HAP-1 (cell line): ENCODE measurements at regions not wholly inside any gene's neighbourhood (a gene's known extent, or its start where the extent isn't known, plus 50 kb on each side); places are given as distances from the start of the nearest gene placed in this dataset.
"Not testable (repeated sequence)": the region's sequence is repeated elsewhere in the genome, so short reads cannot be mapped to it uniquely, and the experiment has no call there.

Experiments used
- DNase-seq, 2 experiments: peaks; one replicate each; pipeline ENCODE4 v3.0.0-alpha.2; 2016 to 2020; ENCODE audit warnings: low spot score in 2 of 2
- H3K27me3 ChIP-seq: fragments of 250-450 bp; sonication (Bioruptor Pico); 2 replicates; pipeline ENCODE4 v1.5.1; 2020; ENCODE audit warnings: low read depth, mild to moderate bottlenecking, moderate library complexity
- H3K36me3 ChIP-seq: fragments of 250-450 bp; sonication (Bioruptor Pico); replicated peaks from 2 replicates; pipeline ENCODE4 v1.5.1; 2020; ENCODE audit warnings: mild to moderate bottlenecking
- H3K4me1 ChIP-seq: fragments of 250-450 bp; sonication (Bioruptor Pico); 2 replicates; pipeline ENCODE4 v1.5.1; 2020; ENCODE audit warnings: mild to moderate bottlenecking
- H3K4me3 ChIP-seq: fragments of 250-450 bp; sonication (Bioruptor Pico); 2 replicates; pipeline ENCODE4 v1.5.1; 2020; ENCODE audit warnings: mild to moderate bottlenecking, moderate library complexity
- H3K9me3 ChIP-seq: fragments of 250-450 bp; sonication (Bioruptor Pico); 2 replicates; pipeline ENCODE4 v1.5.1; 2020; ENCODE audit warnings: mild to moderate bottlenecking, moderate library complexity
- in situ Hi-C: fragments of 300-500 bp; cut with MboI; formaldehyde crosslinking; loops from 3 replicates; pipeline ENCODE4 v1.14.3; 2020; ENCODE audit warnings: low sequenced_read_pairs, inconsistent platforms, mixed read lengths

- H3K4me1 ChIP-seq, result no peaks in the 10 kb centered on the region
- H3K4me3 ChIP-seq, result no peak overlapping the region
- H3K36me3 ChIP-seq, result no peaks in the 10 kb centered on the region
- no peaks in the 10 kb centered on the region for H3K27me3 ChIP-seq
- no peaks in the 10 kb centered on the region for H3K9me3 ChIP-seq
- in situ Hi-C loops, result no loop called here
- no peak for DNase-seq
Measured at GRCh38 chr10:38209332-38209731, 115.2 kb downstream of the ZNF37A start.

GRCh38 chr10:38209748-38210147, 115.6 kb downstream of the ZNF37A start:
- H3K36me3 ChIP-seq, DNase-seq, in situ Hi-C loops, H3K9me3 ChIP-seq, H3K27me3 ChIP-seq, H3K4me1 ChIP-seq, H3K4me3 ChIP-seq: not testable (repeated sequence)

GRCh38 chr10:38212460-38212859, 118.3 kb downstream of the ZNF37A start:
- Histone ChIP-seq H3K36me3 (no peaks in the 10 kb centered on the region), H3K4me1 (no peaks in the 10 kb centered on the region), H3K27me3 (no peaks in the 10 kb centered on the region), H3K9me3 (no peaks in the 10 kb centered on the region), H3K4me3 (no peak overlapping the region)
- no peak for DNase-seq
- in situ Hi-C loops, result no loop called here

- no peaks in the 10 kb centered on the region for H3K4me1 ChIP-seq
- in situ Hi-C loops, result no loop called here
- H3K36me3 ChIP-seq, result no peaks in the 10 kb centered on the region
- no peaks in the 10 kb centered on the region for H3K27me3 ChIP-seq
- no peak overlapping the region for H3K4me3 ChIP-seq
- no peak for DNase-seq
- no peaks in the 10 kb centered on the region for H3K9me3 ChIP-seq
Measured at GRCh38 chr10:38226385-38226784, 132.2 kb downstream of the ZNF37A start.

- Histone ChIP-seq H3K9me3 (no peaks in the 10 kb centered on the region), H3K4me1 (no peaks in the 10 kb centered on the region), H3K36me3 (no peaks in the 10 kb centered on the region), H3K4me3 (no peak overlapping the region), H3K27me3 (no peaks in the 10 kb centered on the region)
- in situ Hi-C loops, result no loop called here
- DNase-seq, result no peak
Measured at GRCh38 chr10:38228394-38228793, 134.3 kb downstream of the ZNF37A start.

- H3K27me3 ChIP-seq, DNase-seq, H3K4me3 ChIP-seq, H3K9me3 ChIP-seq, in situ Hi-C loops, H3K36me3 ChIP-seq, H3K4me1 ChIP-seq: not testable (repeated sequence)
Measured at GRCh38 chr10:38238479-38238878, 144.3 kb downstream of the ZNF37A start.

GRCh38 chr10:38242061-38242649, 148.0 kb downstream of the ZNF37A start:
- DNase-seq, in situ Hi-C loops, H3K9me3 ChIP-seq: not testable (repeated sequence)

GRCh38 chr10:38248113-38248512, 154.0 kb downstream of the ZNF37A start:
- H3K4me1 ChIP-seq, H3K4me3 ChIP-seq, H3K9me3 ChIP-seq, in situ Hi-C loops, DNase-seq, H3K27me3 ChIP-seq, H3K36me3 ChIP-seq: not testable (repeated sequence)

More at GRCh38 chr10:38242061-38242649, 148.0 kb downstream of the ZNF37A start:
- H3K4me3 ChIP-seq, H3K27me3 ChIP-seq, H3K36me3 ChIP-seq, H3K4me1 ChIP-seq: not testable (repeated sequence)

GRCh38 chr10:38252551-38252950, 158.4 kb downstream of the ZNF37A start:
- H3K4me1 ChIP-seq, in situ Hi-C loops: not testable (repeated sequence)

GRCh38 chr10:38267555-38267954, 173.4 kb downstream of the ZNF37A start:
- H3K4me3 ChIP-seq, in situ Hi-C loops, H3K4me1 ChIP-seq: not testable (repeated sequence)

More at GRCh38 chr10:38252551-38252950, 158.4 kb downstream of the ZNF37A start:
- not testable (repeated sequence) for H3K4me3 ChIP-seq, H3K9me3 ChIP-seq, DNase-seq, H3K36me3 ChIP-seq, H3K27me3 ChIP-seq

GRCh38 chr10:38271031-38271430, 176.9 kb downstream of the ZNF37A start:
- H3K9me3 ChIP-seq, H3K4me3 ChIP-seq, H3K36me3 ChIP-seq, in situ Hi-C loops, DNase-seq, H3K27me3 ChIP-seq, H3K4me1 ChIP-seq: not testable (repeated sequence)

More at GRCh38 chr10:38267555-38267954, 173.4 kb downstream of the ZNF37A start:
- H3K9me3 ChIP-seq, H3K27me3 ChIP-seq, DNase-seq, H3K36me3 ChIP-seq: not testable (repeated sequence)

- H3K4me1 ChIP-seq, H3K36me3 ChIP-seq, H3K4me3 ChIP-seq, DNase-seq, H3K27me3 ChIP-seq, H3K9me3 ChIP-seq, in situ Hi-C loops: not testable (repeated sequence)
Measured at GRCh38 chr10:38274879-38275278, 180.7 kb downstream of the ZNF37A start.

- H3K4me3 ChIP-seq, H3K36me3 ChIP-seq, H3K4me1 ChIP-seq, DNase-seq, H3K9me3 ChIP-seq, in situ Hi-C loops, H3K27me3 ChIP-seq: not testable (repeated sequence)
Measured at GRCh38 chr10:38292560-38292959, 198.4 kb downstream of the ZNF37A start.

- H3K9me3 ChIP-seq, in situ Hi-C loops, H3K36me3 ChIP-seq, DNase-seq, H3K4me3 ChIP-seq, H3K4me1 ChIP-seq, H3K27me3 ChIP-seq: not testable (repeated sequence)
Measured at GRCh38 chr10:38310111-38310510, 216.0 kb downstream of the ZNF37A start.
